ENCODE measurements at regions not wholly inside any gene's neighbourhood (a gene's known extent, or its start where the extent isn't known, plus 50 kb on each side); places are given as distances from the start of the nearest gene placed in this dataset.
A peak's percentile ranks its signal among the peaks of the same experiment; 100 is the strongest.

- Histone ChIP-seq H3K4me1 (ENCODE audit: control insufficient read depth, insufficient read depth, low read length) (no peaks in the 10 kb centered on the region), H3K4me2 (ENCODE audit: control insufficient read depth, insufficient read depth) (no peak overlapping the region), H3K9ac (ENCODE audit: control insufficient read depth, insufficient read depth, low read length) (no peak overlapping the region), H3K36me3 (ENCODE audit: control insufficient read depth in 2 of 2, insufficient read depth in 2 of 2, low read length in 1 of 2) (no peaks in the 10 kb centered on the region), H3K27ac (ENCODE audit: control insufficient read depth, insufficient read depth) (no peak overlapping the region), H2AFZ (ENCODE audit: control insufficient read depth, low read depth, low read length) (no peak overlapping the region), H3K4me3 (no peak overlapping the region), H3K27me3 (replicated peaks in 1 of 2; ENCODE audit: control insufficient read depth in 2 of 2, insufficient read depth in 2 of 2, low read length in 1 of 2) (no peaks in the 10 kb centered on the region), H3K9me3 (replicated peaks; ENCODE audit: control insufficient read depth, insufficient read depth, low read length) (no peaks in the 10 kb centered on the region), H4K20me1 (ENCODE audit: control insufficient read depth, insufficient read depth) (no peaks in the 10 kb centered on the region), H3K79me2 (ENCODE audit: control insufficient read depth, insufficient read depth, low read length) (no peaks in the 10 kb centered on the region)
- TF ChIP-seq RELA (IDR thresholded peaks at IDR 0.05; ENCODE audit: borderline replicate concordance, partially characterized antibody): no peak
- no peak for TF ChIP-seq PAX5 (IDR thresholded peaks at IDR 0.05; ENCODE audit: borderline replicate concordance, low read depth, low read length)
- TF ChIP-seq SMAD1 (IDR thresholded peaks at IDR 0.05; ENCODE audit: low read depth, partially characterized antibody): no peak
- RAD21 ChIA-PET (ENCODE audit: unreplicated experiment): no interaction called here
- POLR2A ChIA-PET: no interaction called here
- 16% methylated on average over 2 of the region's 2 CpGs for WGBS (ENCODE audit: insufficient coverage, insufficient replicate concordance, low lambda C conversion rate, missing lambda C conversion rate)
- SMC1A ChIA-PET (ENCODE audit: uncharacterized antibody, unreplicated experiment): no interaction called here
- FAIRE-seq (no peak), DNase-seq (ENCODE audit: low read depth, low spot score) (no peak), ATAC-seq (0 out of 3 replicates have a peak, but pooled peaks have one; percentile 28)
- no TSS peak for BruUV-seq (replicated peaks)
- intact Hi-C loops (cut with micrococcal nuclease; ENCODE audit: unreplicated experiment): loop anchor here (10.0 kb wide), 1 partner anchor 773 kb away; no protein-coding TSS in a partner anchor
- in situ Hi-C loops (cut with MboI): no loop called here
- CTCF ChIA-PET: no interaction called here
Measured at GRCh38 chr2:35891936-35892335, 463.6 kb upstream of the CRIM1 start.

- BruUV-seq (replicated peaks): no TSS peak
- H3K27me3 ChIP-seq (replicated peaks in 1 of 2; ENCODE audit: control insufficient read depth in 2 of 2, insufficient read depth in 2 of 2, low read length in 1 of 2): no peaks in the 10 kb centered on the region
- no peak overlapping the region for H3K4me3 ChIP-seq
- ChIA-PET CTCF (no interaction called here), RAD21 (ENCODE audit: unreplicated experiment) (no interaction called here), POLR2A (no interaction called here), SMC1A (ENCODE audit: uncharacterized antibody, unreplicated experiment) (no interaction called here)
- H3K79me2 ChIP-seq (ENCODE audit: control insufficient read depth, insufficient read depth, low read length): no peaks in the 10 kb centered on the region
- no peak for FAIRE-seq
- no peaks in the 10 kb centered on the region for H3K9me3 ChIP-seq (replicated peaks; ENCODE audit: control insufficient read depth, insufficient read depth, low read length)
- H3K9ac ChIP-seq (ENCODE audit: control insufficient read depth, insufficient read depth, low read length): no peak overlapping the region
- in situ Hi-C loops (cut with MboI) (no loop called here), intact Hi-C loops (cut with micrococcal nuclease; ENCODE audit: unreplicated experiment) (loop anchor here (10.0 kb wide), 1 partner anchor 773 kb away; no protein-coding TSS in a partner anchor)
- no peak overlapping the region for H2AFZ ChIP-seq (ENCODE audit: control insufficient read depth, low read depth, low read length)
- no peak overlapping the region for H3K27ac ChIP-seq (ENCODE audit: control insufficient read depth, insufficient read depth)
- ATAC-seq: peak; percentile 27; the same call in 1 of the 3 replicates
- H3K4me2 ChIP-seq (ENCODE audit: control insufficient read depth, insufficient read depth): no peak overlapping the region
- DNase-seq (ENCODE audit: low read depth, low spot score): no peak
- H4K20me1 ChIP-seq (ENCODE audit: control insufficient read depth, insufficient read depth): no peaks in the 10 kb centered on the region
- no peaks in the 10 kb centered on the region for H3K4me1 ChIP-seq (ENCODE audit: control insufficient read depth, insufficient read depth, low read length)
- no peaks in the 10 kb centered on the region for H3K36me3 ChIP-seq (ENCODE audit: control insufficient read depth in 2 of 2, insufficient read depth in 2 of 2, low read length in 1 of 2)
- TF ChIP-seq MEF2A (IDR thresholded peaks at IDR 0.05; ENCODE audit: insufficient read depth, low read depth, low read length) (no peak), EED (IDR thresholded peaks at IDR 0.05; ENCODE audit: low read depth) (no peak), NFYA (IDR thresholded peaks at IDR 0.05; ENCODE audit: borderline replicate concordance, low read depth, low read length) (no peak), POLR2AphosphoS5 (IDR thresholded peaks at IDR 0.05; ENCODE audit: low read length) (no peak), BCL3 (IDR thresholded peaks at IDR 0.05; ENCODE audit: borderline replicate concordance, insufficient read depth, low read depth, low read length, poor library complexity, severe bottlenecking) (no peak), BCL11A (IDR thresholded peaks at IDR 0.05; ENCODE audit: low read depth, low read length) (no peak), RFX5 (IDR thresholded peaks at IDR 0.05; ENCODE audit: low read depth, low read length) (no peak), JUND (IDR thresholded peaks at IDR 0.05; ENCODE audit: low read depth, low read length) (no peak), ZSCAN29 (IDR thresholded peaks at IDR 0.05) (no peak), FOXK2 (IDR thresholded peaks at IDR 0.05) (no peak), IRF4 (IDR thresholded peaks at IDR 0.05; ENCODE audit: low read depth, low read length) (no peak), EZH2 (IDR thresholded peaks at IDR 0.05; ENCODE audit: borderline replicate concordance, control insufficient read depth, low read depth, low read length) (no peak), SMAD1 (IDR thresholded peaks at IDR 0.05; ENCODE audit: low read depth, partially characterized antibody) (no peak), SMC3 (IDR thresholded peaks at IDR 0.05; ENCODE audit: borderline replicate concordance, low read length) (no peak), SP1 (IDR thresholded peaks at IDR 0.05; ENCODE audit: low read depth, low read length) (no peak)
- TF ChIP-seq, protein P1, sequence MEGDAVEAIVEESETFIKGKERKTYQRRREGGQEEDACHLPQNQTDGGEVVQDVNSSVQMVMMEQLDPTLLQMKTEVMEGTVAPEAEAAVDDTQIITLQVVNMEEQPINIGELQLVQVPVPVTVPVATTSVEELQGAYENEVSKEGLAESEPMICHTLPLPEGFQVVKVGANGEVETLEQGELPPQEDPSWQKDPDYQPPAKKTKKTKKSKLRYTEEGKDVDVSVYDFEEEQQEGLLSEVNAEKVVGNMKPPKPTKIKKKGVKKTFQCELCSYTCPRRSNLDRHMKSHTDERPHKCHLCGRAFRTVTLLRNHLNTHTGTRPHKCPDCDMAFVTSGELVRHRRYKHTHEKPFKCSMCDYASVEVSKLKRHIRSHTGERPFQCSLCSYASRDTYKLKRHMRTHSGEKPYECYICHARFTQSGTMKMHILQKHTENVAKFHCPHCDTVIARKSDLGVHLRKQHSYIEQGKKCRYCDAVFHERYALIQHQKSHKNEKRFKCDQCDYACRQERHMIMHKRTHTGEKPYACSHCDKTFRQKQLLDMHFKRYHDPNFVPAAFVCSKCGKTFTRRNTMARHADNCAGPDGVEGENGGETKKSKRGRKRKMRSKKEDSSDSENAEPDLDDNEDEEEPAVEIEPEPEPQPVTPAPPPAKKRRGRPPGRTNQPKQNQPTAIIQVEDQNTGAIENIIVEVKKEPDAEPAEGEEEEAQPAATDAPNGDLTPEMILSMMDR (IDR thresholded peaks at IDR 0.05 in 2 of 3, conservative IDR thresholded peaks at IDR 0.05 in 1 of 3; ENCODE audit: control insufficient read depth in 2 of 3, extremely low read depth in 1 of 3, insufficient read depth in 1 of 3, low read depth in 3 of 3, low read length in 3 of 3): no peak
Measured at GRCh38 chr2:35891528-35891927, 464.1 kb upstream of the CRIM1 start.

All from GM12878 (cell line).